GM23338 (cell line): ENCODE measurements at regions not wholly inside any gene's neighbourhood (a gene's known extent, or its start where the extent isn't known, plus 50 kb on each side); places are given as distances from the start of the nearest gene placed in this dataset.

ENCODE experiments used
- ATAC-seq: fragments of 200-7000 bp; cut with Tn5 transposase; 3 replicates; pipeline ENCODE4 v1.9.1; 2020
- DNase-seq: peaks from one replicate; pipeline ENCODE4 v3.0.0-alpha.2; 2015; ENCODE audit warnings: low spot score
- H2AFZ ChIP-seq: fragments of 200-600 bp; sonication (generic); 2 replicates; pipeline ENCODE4 v1.8.0; 2016; ENCODE audit warnings: antibody characterized with exemption, mild to moderate bottlenecking, moderate library complexity
- H3F3A ChIP-seq: fragments of 200-600 bp; sonication (generic); replicated peaks from 2 replicates; pipeline ENCODE4 v1.8.0; 2017; ENCODE audit warnings: antibody characterized with exemption, mixed run types, low read depth
- H3K27ac ChIP-seq: fragments of 200-600 bp; sonication (generic); 2 replicates; pipeline ENCODE4 v1.6.1; 2016; ENCODE audit warnings: low read depth
- H3K27me3 ChIP-seq: fragments of 200-600 bp; sonication (generic); 2 replicates; pipeline ENCODE4 v1.8.0; 2016; ENCODE audit warnings: mild to moderate bottlenecking, mixed run types, moderate library complexity; ENCODE audit not compliant: insufficient read depth
- H3K36me3 ChIP-seq: fragments of 200-600 bp; sonication (generic); 2 replicates; pipeline ENCODE4 v1.8.0; 2016; ENCODE audit warnings: mild to moderate bottlenecking; ENCODE audit not compliant: insufficient read depth
- H3K4me1 ChIP-seq: fragments of 200-600 bp; sonication (generic); 2 replicates; pipeline ENCODE4 v1.8.0; 2016; ENCODE audit warnings: mild to moderate bottlenecking, moderate library complexity; ENCODE audit not compliant: insufficient read depth
- H3K4me2 ChIP-seq: fragments of 200-600 bp; sonication (generic); 2 replicates; pipeline ENCODE4 v1.7.1; 2017; ENCODE audit warnings: mixed run types
- H3K4me3 ChIP-seq: fragments of 200-600 bp; sonication (generic); 2 replicates; pipeline ENCODE4 v1.6.1; 2016; ENCODE audit warnings: mixed run types
- H3K79me2 ChIP-seq: fragments of 200-600 bp; sonication (generic); replicated peaks from 2 replicates; pipeline ENCODE4 v1.8.0; 2017; ENCODE audit warnings: mild to moderate bottlenecking; ENCODE audit not compliant: insufficient read depth
- H3K9me2 ChIP-seq: fragments of 200-600 bp; sonication (generic); 2 replicates; pipeline ENCODE4 v1.8.0; 2017; ENCODE audit not compliant: insufficient read depth
- H4K20me1 ChIP-seq: fragments of 200-600 bp; sonication (generic); replicated peaks from 2 replicates; pipeline ENCODE4 v1.8.0; 2017; ENCODE audit warnings: mild to moderate bottlenecking; ENCODE audit not compliant: insufficient read depth
- H3K27ac Mint-ChIP-seq: 2 replicates; pipeline ENCODE4 v1.8.0; 2020; ENCODE audit warnings: inconsistent platforms, mild to moderate bottlenecking, moderate library complexity, mixed read lengths
- H3K27me3 Mint-ChIP-seq: 3 replicates; pipeline ENCODE4 v1.8.0; 2022; ENCODE audit warnings: low read depth, mild to moderate bottlenecking, moderate library complexity, mixed read lengths, inconsistent platforms; ENCODE audit not compliant: insufficient read depth, poor library complexity
- H3K36me3 Mint-ChIP-seq: 3 replicates; pipeline ENCODE4 v1.8.0; 2021; ENCODE audit warnings: low read depth, mild to moderate bottlenecking, inconsistent platforms, moderate library complexity, mixed read lengths
- H3K4me1 Mint-ChIP-seq: 3 replicates; pipeline ENCODE4 v1.8.0; 2020; ENCODE audit warnings: mild to moderate bottlenecking, inconsistent platforms, mixed read lengths
- H3K4me3 Mint-ChIP-seq: 3 replicates; pipeline ENCODE4 v1.8.0; 2021; ENCODE audit warnings: moderate library complexity, mild to moderate bottlenecking, inconsistent platforms, mixed read lengths
- H3K9me3 Mint-ChIP-seq: 3 replicates; pipeline ENCODE4 v1.8.0; 2020; ENCODE audit warnings: moderate library complexity, mild to moderate bottlenecking, inconsistent platforms, mixed read lengths
- CREB1 ChIP-seq: fragments of 250-450 bp; sonication (Bioruptor Pico); IDR thresholded peaks from 2 replicates; pipeline ENCODE4 v1.5.0; 2020; ENCODE audit warnings: low read depth, mild to moderate bottlenecking, moderate library complexity
- CTCF ChIP-seq, 2 experiments: fragments of 200-600 bp in 1 of 2; sonication (generic) in 1 of 2; conservative IDR thresholded peaks; 2 replicates each; pipeline versions ENCODE4 v1.5.1 to v1.6.1; 2016 to 2017; ENCODE audit warnings: antibody characterized with exemption in 2 of 2, low read depth in 2 of 2, mild to moderate bottlenecking in 2 of 2, moderate library complexity in 1 of 2
- ETS1 ChIP-seq: IDR thresholded peaks from 2 replicates; pipeline ENCODE4 v1.6.1; 2016; ENCODE audit warnings: antibody characterized with exemption
- EZH2 ChIP-seq: fragments of 200-600 bp; sonication (generic); IDR thresholded peaks from one replicate; pipeline ENCODE4 v1.8.0; 2017; ENCODE audit warnings: antibody characterized with exemption, mild to moderate bottlenecking, low read depth; ENCODE audit not compliant: unreplicated experiment
- EZH2phosphoT487 ChIP-seq: fragments of 200-600 bp; sonication (generic); IDR thresholded peaks from one replicate; pipeline ENCODE4 v1.8.1; 2018; ENCODE audit warnings: antibody characterized with exemption; ENCODE audit not compliant: unreplicated experiment
- JUNB ChIP-seq: IDR thresholded peaks from one replicate; pipeline ENCODE4 v1.6.1; 2016; ENCODE audit warnings: antibody characterized with exemption; ENCODE audit not compliant: unreplicated experiment
- NANOG ChIP-seq: IDR thresholded peaks from 2 replicates; pipeline ENCODE4 v1.6.1; 2016; ENCODE audit warnings: antibody characterized with exemption, borderline replicate concordance
- POLR2AphosphoS5 ChIP-seq: IDR thresholded peaks from 2 replicates; pipeline ENCODE4 v1.6.1; 2016; ENCODE audit warnings: antibody characterized with exemption, low read depth
- REST ChIP-seq: IDR thresholded peaks from one replicate; pipeline ENCODE4 v1.6.1; 2018; ENCODE audit warnings: antibody characterized with exemption; ENCODE audit not compliant: unreplicated experiment
- STAT1 ChIP-seq: IDR thresholded peaks from one replicate; pipeline ENCODE4 v1.6.1; 2016; ENCODE audit warnings: antibody characterized with exemption; ENCODE audit not compliant: unreplicated experiment
- ZNF114 ChIP-seq: fragments of 250-450 bp; sonication (Bioruptor Pico); IDR thresholded peaks from 2 replicates; pipeline ENCODE4 v1.5.0; 2020; ENCODE audit warnings: mild to moderate bottlenecking, moderate library complexity
- ZNF331 ChIP-seq: fragments of 250-450 bp; sonication (Bioruptor Pico); IDR thresholded peaks from 2 replicates; pipeline ENCODE4 v1.5.0; 2020; ENCODE audit warnings: low read depth, mild to moderate bottlenecking, moderate library complexity
- TF ChIP-seq, protein P1 (sequence below): fragments of 250-450 bp; sonication (Bioruptor Pico); IDR thresholded peaks from 2 replicates; pipeline ENCODE4 v1.5.0; 2020; ENCODE audit warnings: mild to moderate bottlenecking, moderate library complexity

GRCh38 chr6:132142308-132142707 is 191.1 kb upstream of the CCN2 start:
- Histone ChIP-seq H3K27me3 (no peaks in the 10 kb centered on the region), H3K27ac (no peak overlapping the region), H3K4me3 (no peak overlapping the region), H4K20me1 (no peaks in the 10 kb centered on the region), H3K4me2 (no peak overlapping the region), H3F3A (no peaks in the 10 kb centered on the region), H3K9me2 (no peaks in the 10 kb centered on the region), H2AFZ (no peak overlapping the region), H3K4me1 (no peaks in the 10 kb centered on the region), H3K79me2 (no peaks in the 10 kb centered on the region), H3K36me3 (no peaks in the 10 kb centered on the region)
- no peak for ATAC-seq
- TF ChIP-seq EZH2phosphoT487 (no peak), REST (no peak), CTCF (conservative IDR thresholded peaks at IDR 0.05; ENCODE audit: low read depth in 2 of 2) (no peak), STAT1 (no peak), POLR2AphosphoS5 (no peak), EZH2 (no peak), ZNF114 (CRISPR knock-in tag) (no peak), NANOG (no peak), ZNF331 (CRISPR knock-in tag) (no peak), CREB1 (CRISPR knock-in tag) (no peak), JUNB (no peak), ETS1 (no peak)
- TF ChIP-seq, protein P1, sequence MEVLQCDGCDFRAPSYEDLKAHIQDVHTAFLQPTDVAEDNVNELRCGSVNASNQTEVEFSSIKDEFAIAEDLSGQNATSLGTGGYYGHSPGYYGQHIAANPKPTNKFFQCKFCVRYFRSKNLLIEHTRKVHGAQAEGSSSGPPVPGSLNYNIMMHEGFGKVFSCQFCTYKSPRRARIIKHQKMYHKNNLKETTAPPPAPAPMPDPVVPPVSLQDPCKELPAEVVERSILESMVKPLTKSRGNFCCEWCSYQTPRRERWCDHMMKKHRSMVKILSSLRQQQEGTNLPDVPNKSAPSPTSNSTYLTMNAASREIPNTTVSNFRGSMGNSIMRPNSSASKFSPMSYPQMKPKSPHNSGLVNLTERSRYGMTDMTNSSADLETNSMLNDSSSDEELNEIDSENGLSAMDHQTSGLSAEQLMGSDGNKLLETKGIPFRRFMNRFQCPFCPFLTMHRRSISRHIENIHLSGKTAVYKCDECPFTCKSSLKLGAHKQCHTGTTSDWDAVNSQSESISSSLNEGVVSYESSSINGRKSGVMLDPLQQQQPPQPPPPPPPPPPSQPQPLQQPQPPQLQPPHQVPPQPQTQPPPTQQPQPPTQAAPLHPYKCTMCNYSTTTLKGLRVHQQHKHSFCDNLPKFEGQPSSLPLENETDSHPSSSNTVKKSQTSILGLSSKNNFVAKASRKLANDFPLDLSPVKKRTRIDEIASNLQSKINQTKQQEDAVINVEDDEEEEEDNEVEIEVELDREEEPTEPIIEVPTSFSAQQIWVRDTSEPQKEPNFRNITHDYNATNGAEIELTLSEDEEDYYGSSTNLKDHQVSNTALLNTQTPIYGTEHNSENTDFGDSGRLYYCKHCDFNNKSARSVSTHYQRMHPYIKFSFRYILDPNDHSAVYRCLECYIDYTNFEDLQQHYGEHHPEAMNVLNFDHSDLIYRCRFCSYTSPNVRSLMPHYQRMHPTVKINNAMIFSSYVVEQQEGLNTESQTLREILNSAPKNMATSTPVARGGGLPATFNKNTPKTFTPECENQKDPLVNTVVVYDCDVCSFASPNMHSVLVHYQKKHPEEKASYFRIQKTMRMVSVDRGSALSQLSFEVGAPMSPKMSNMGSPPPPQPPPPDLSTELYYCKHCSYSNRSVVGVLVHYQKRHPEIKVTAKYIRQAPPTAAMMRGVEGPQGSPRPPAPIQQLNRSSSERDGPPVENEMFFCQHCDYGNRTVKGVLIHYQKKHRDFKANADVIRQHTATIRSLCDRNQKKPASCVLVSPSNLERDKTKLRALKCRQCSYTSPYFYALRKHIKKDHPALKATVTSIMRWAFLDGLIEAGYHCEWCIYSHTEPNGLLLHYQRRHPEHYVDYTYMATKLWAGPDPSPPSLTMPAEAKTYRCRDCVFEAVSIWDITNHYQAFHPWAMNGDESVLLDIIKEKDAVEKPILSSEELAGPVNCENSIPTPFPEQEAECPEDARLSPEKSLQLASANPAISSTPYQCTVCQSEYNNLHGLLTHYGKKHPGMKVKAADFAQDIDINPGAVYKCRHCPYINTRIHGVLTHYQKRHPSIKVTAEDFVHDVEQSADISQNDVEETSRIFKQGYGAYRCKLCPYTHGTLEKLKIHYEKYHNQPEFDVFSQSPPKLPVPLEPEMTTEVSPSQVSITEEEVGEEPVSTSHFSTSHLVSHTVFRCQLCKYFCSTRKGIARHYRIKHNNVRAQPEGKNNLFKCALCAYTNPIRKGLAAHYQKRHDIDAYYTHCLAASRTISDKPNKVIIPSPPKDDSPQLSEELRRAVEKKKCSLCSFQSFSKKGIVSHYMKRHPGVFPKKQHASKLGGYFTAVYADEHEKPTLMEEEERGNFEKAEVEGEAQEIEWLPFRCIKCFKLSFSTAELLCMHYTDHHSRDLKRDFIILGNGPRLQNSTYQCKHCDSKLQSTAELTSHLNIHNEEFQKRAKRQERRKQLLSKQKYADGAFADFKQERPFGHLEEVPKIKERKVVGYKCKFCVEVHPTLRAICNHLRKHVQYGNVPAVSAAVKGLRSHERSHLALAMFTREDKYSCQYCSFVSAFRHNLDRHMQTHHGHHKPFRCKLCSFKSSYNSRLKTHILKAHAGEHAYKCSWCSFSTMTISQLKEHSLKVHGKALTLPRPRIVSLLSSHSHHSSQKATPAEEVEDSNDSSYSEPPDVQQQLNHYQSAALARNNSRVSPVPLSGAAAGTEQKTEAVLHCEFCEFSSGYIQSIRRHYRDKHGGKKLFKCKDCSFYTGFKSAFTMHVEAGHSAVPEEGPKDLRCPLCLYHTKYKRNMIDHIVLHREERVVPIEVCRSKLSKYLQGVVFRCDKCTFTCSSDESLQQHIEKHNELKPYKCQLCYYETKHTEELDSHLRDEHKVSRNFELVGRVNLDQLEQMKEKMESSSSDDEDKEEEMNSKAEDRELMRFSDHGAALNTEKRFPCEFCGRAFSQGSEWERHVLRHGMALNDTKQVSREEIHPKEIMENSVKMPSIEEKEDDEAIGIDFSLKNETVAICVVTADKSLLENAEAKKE (CRISPR knock-in tag) = no peak
- H3K27me3 Mint-ChIP-seq = no peaks in the 10 kb centered on the region
- peaks cover 3% of the 10 kb centered on the region; the same call in 1 of the 3 replicates for H3K4me1 Mint-ChIP-seq
- no peak overlapping the region for H3K27ac Mint-ChIP-seq
- H3K9me3 Mint-ChIP-seq = no peaks in the 10 kb centered on the region
- no peaks in the 10 kb centered on the region for H3K36me3 Mint-ChIP-seq
- no peak for DNase-seq
- no peak overlapping the region for H3K4me3 Mint-ChIP-seq
